A673 (cell line): ENCODE measurements at regions not wholly inside any gene's neighbourhood (a gene's known extent, or its start where the extent isn't known, plus 50 kb on each side); places are given as distances from the start of the nearest gene placed in this dataset.

Experiments used
- CTCF ChIP-seq: fragments of 300-800, 200-600 bp; sonication (generic); conservative IDR thresholded peaks from 2 replicates; pipeline ENCODE4 v1.5.1; 2017; ENCODE audit warnings: low read depth, mild to moderate bottlenecking, antibody characterized with exemption, low read length, moderate library complexity, mixed read lengths
- EZH2 ChIP-seq: fragments of 200-600 bp; sonication (generic); IDR thresholded peaks from 2 replicates; pipeline ENCODE4 v1.6.1; 2017; ENCODE audit warnings: borderline replicate concordance, low read depth, mild to moderate bottlenecking, mixed read lengths, antibody characterized with exemption, low read length; ENCODE audit not compliant: poor library complexity, severe bottlenecking

- TF ChIP-seq CTCF (no peak), EZH2 (no peak)
Observed at GRCh38 chr10:128839701-128840100, 627.3 kb upstream of the MGMT start.
